ENCODE measurements at regions not wholly inside any gene's neighbourhood (a gene's known extent, or its start where the extent isn't known, plus 50 kb on each side); places are given as distances from the start of the nearest gene placed in this dataset.

DNA sequence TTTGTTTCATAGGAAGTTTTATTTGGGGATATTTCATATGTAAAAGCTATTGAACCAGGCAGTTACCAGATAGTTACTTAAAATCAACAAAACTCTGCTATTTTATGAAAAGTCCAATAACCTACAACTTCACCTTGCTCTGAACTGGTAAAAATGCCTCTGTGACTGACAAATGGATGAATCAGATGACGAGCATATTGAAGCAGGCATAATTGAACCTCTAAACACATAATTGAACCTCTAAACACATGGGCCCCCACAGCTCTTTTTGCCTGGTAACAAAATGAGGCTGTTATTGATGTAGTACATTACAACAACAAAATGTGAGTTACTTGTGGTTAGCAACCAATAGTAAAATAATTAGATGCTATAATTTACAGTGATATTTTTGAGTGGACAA lies 99.7 kb downstream of the MBL2 start:
- ChIA-PET POLR2A (no interaction called here), CTCF (no interaction called here)
- ATAC-seq (no peak), DNase-seq (no peak)
- H3K4me3 ChIP-seq (ENCODE audit: low read length) = no peak overlapping the region
- no peaks in the 10 kb centered on the region for H3K27me3 ChIP-seq (ENCODE audit: control insufficient read depth in 2 of 2, insufficient read depth in 2 of 2, low read length in 2 of 2)
- no peaks in the 10 kb centered on the region for H3K36me3 ChIP-seq (ENCODE audit: control insufficient read depth in 2 of 3, insufficient read depth in 3 of 3, low read length in 3 of 3)
- Mint-ChIP-seq H3K27ac (no peak overlapping the region), H3K4me3 (no peak overlapping the region), H3K27me3 (no peaks in the 10 kb centered on the region), H3K4me1 (no peaks in the 10 kb centered on the region), H3K36me3 (no peaks in the 10 kb centered on the region), H3K9me3 (peaks cover 0 to 11% (median 2%) of the 10 kb centered on the region in 11 donors)
- intact Hi-C loops (cut with micrococcal nuclease) = no loop called here
- H3K4me1 ChIP-seq (ENCODE audit: control insufficient read depth in 2 of 2, insufficient read depth in 2 of 2, low read length in 2 of 2) = no peaks in the 10 kb centered on the region
- H3K9me3 ChIP-seq (ENCODE audit: control insufficient read depth in 2 of 3, low read length in 3 of 3) = no peaks in the 10 kb centered on the region
- no peak overlapping the region for H3K27ac ChIP-seq (ENCODE audit: low read depth, low read length)

DNA sequence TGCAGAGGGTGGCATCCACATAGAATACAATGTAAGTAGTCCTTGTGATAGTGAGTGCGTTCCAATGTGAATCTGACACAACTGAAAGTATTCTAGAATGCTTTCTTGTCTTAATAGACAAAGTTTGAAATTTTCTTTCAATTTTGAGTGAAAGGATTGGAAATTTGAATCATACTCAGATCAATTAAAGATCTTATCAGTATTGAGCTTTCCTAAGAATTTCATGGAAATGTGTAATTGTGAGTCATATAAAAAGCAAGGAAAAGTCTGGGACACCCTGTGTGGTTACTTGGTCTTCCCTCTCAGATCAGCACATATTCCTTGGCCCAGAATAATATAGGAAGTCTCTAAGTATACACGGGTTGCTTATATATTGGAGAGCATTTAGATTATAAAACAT lies 99.1 kb downstream of the MBL2 start:
- Mint-ChIP-seq H3K4me3 (no peak overlapping the region), H3K27me3 (no peaks in the 10 kb centered on the region), H3K27ac (no peak overlapping the region), H3K4me1 (no peaks in the 10 kb centered on the region), H3K9me3 (peaks cover 0 to 11% (median 2%) of the 10 kb centered on the region in 11 donors), H3K36me3 (no peaks in the 10 kb centered on the region)
- Histone ChIP-seq H3K4me3 (ENCODE audit: low read length) (no peak overlapping the region), H3K4me1 (ENCODE audit: control insufficient read depth in 2 of 2, insufficient read depth in 2 of 2, low read length in 2 of 2) (no peaks in the 10 kb centered on the region), H3K9me3 (ENCODE audit: control insufficient read depth in 2 of 3, low read length in 3 of 3) (no peaks in the 10 kb centered on the region), H3K27me3 (ENCODE audit: control insufficient read depth in 2 of 2, insufficient read depth in 2 of 2, low read length in 2 of 2) (no peaks in the 10 kb centered on the region), H3K36me3 (ENCODE audit: control insufficient read depth in 2 of 3, insufficient read depth in 3 of 3, low read length in 3 of 3) (no peaks in the 10 kb centered on the region), H3K27ac (ENCODE audit: low read depth, low read length) (no peak overlapping the region)
- CTCF ChIA-PET = no interaction called here
- POLR2A ChIA-PET = no interaction called here
- ATAC-seq (no peak), DNase-seq (no peak)
- intact Hi-C loops (cut with micrococcal nuclease) = no loop called here

DNA sequence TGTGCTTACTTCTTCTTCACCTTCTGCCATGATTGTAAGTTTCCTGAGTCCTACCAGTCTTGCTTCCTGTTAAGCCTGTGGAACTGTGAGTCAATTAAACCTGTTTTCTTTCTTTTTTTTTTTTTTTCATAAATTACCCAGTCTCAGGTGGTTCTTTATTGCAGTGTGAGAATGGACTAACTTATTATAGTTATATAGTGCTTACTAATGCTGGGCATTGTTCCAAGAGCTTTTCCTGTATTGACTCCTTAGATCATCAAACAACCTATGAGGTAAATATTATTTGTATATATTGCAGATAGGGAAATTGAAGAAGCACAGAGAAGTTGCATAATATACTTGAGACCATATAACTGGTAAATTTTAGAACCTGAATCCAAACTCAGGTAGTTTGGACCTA lies 98.1 kb downstream of the MBL2 start:
- H3K27me3 Mint-ChIP-seq = no peaks in the 10 kb centered on the region

DNA sequence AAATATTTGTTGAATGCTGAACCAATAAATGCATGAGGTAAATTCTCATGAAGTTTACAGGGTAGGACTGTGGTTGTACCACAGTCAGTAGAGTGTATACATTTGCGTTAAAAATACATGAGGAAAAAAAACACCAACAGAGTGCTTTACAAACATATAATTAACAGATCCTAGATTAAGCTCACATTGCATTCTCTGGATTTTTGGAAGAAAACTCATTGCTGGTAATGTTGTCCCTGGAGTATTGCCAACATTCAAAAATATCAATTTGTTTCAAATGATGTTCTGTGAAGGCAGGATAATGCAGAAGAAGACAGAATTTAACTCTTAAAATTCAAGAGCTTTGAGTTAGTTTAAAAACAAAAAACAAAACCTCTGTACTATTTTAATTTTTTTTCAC lies 95.5 kb downstream of the MBL2 start:
- Mint-ChIP-seq H3K27ac (no peak overlapping the region), H3K9me3 (peaks cover 0 to 9% (median 2%) of the 10 kb centered on the region in 11 donors), H3K27me3 (no peaks in the 10 kb centered on the region), H3K4me3 (no peak overlapping the region), H3K36me3 (no peaks in the 10 kb centered on the region), H3K4me1 (no peaks in the 10 kb centered on the region)
- Histone ChIP-seq H3K4me3 (ENCODE audit: low read length) (no peak overlapping the region), H3K9me3 (ENCODE audit: control insufficient read depth in 2 of 3, low read length in 3 of 3) (no peaks in the 10 kb centered on the region), H3K36me3 (ENCODE audit: control insufficient read depth in 2 of 3, insufficient read depth in 3 of 3, low read length in 3 of 3) (no peaks in the 10 kb centered on the region), H3K27me3 (ENCODE audit: control insufficient read depth in 2 of 2, insufficient read depth in 2 of 2, low read length in 2 of 2) (no peaks in the 10 kb centered on the region), H3K4me1 (ENCODE audit: control insufficient read depth in 2 of 2, insufficient read depth in 2 of 2, low read length in 2 of 2) (no peaks in the 10 kb centered on the region), H3K27ac (ENCODE audit: low read depth, low read length) (no peak overlapping the region)
- ChIA-PET CTCF (no interaction called here), POLR2A (no interaction called here)
- ATAC-seq (no peak), DNase-seq (no peak)
- intact Hi-C loops (cut with micrococcal nuclease) = no loop called here

More for the DNA sequence above, 98.1 kb downstream of the MBL2 start:
- Histone ChIP-seq H3K27me3 (ENCODE audit: control insufficient read depth in 2 of 2, insufficient read depth in 2 of 2, low read length in 2 of 2) (no peaks in the 10 kb centered on the region), H3K36me3 (ENCODE audit: control insufficient read depth in 2 of 3, insufficient read depth in 3 of 3, low read length in 3 of 3) (no peaks in the 10 kb centered on the region), H3K9me3 (ENCODE audit: control insufficient read depth in 2 of 3, low read length in 3 of 3) (no peaks in the 10 kb centered on the region), H3K4me1 (ENCODE audit: control insufficient read depth in 2 of 2, insufficient read depth in 2 of 2, low read length in 2 of 2) (no peaks in the 10 kb centered on the region), H3K27ac (ENCODE audit: low read depth, low read length) (no peak overlapping the region), H3K4me3 (ENCODE audit: low read length) (no peak overlapping the region)
- no peak overlapping the region for H3K27ac Mint-ChIP-seq
- intact Hi-C loops (cut with micrococcal nuclease) = no loop called here
- DNase-seq (no peak), ATAC-seq (no peak)
- POLR2A ChIA-PET = no interaction called here
- H3K36me3 Mint-ChIP-seq = no peaks in the 10 kb centered on the region
- no peaks in the 10 kb centered on the region for H3K4me1 Mint-ChIP-seq
- CTCF ChIA-PET = no interaction called here
- peaks cover 0 to 11% (median 0%) of the 10 kb centered on the region in 11 donors for H3K9me3 Mint-ChIP-seq
- H3K4me3 Mint-ChIP-seq = no peak overlapping the region

DNA sequence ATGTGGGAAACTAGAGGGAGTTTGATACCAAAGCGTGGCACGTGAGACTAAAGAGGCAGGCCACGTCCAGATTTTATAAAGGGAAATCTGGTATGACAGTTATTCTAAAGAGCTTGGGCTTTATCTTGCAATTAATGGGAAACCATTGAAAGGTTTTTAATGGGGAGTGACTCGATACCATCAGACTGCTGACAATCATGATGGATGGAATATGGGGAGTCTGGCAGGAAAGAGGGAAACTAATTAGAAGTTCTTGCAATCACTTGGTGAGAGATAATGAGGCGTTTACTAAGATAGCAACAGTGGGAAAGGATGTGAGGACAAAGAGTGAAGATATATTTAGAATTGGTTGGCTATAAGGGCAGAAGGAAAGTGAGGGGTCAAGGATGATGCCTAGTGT lies 94.0 kb downstream of the MBL2 start:
- Mint-ChIP-seq H3K36me3 (no peaks in the 10 kb centered on the region), H3K27ac (no peak overlapping the region), H3K4me1 (no peaks in the 10 kb centered on the region), H3K27me3 (no peaks in the 10 kb centered on the region), H3K9me3 (peaks cover 0 to 9% (median 2%) of the 10 kb centered on the region in 11 donors), H3K4me3 (no peak overlapping the region)
- H3K4me3 ChIP-seq (ENCODE audit: low read length) = no peak overlapping the region
- intact Hi-C loops (cut with micrococcal nuclease) = no loop called here
- DNase-seq (no peak), ATAC-seq (no peak)
- no peaks in the 10 kb centered on the region for H3K4me1 ChIP-seq (ENCODE audit: control insufficient read depth in 2 of 2, insufficient read depth in 2 of 2, low read length in 2 of 2)
- H3K9me3 ChIP-seq (ENCODE audit: control insufficient read depth in 2 of 3, low read length in 3 of 3) = no peaks in the 10 kb centered on the region
- H3K27ac ChIP-seq (ENCODE audit: low read depth, low read length) = no peak overlapping the region
- ChIA-PET CTCF (no interaction called here), POLR2A (no interaction called here)
- H3K36me3 ChIP-seq (ENCODE audit: control insufficient read depth in 2 of 3, insufficient read depth in 3 of 3, low read length in 3 of 3) = no peaks in the 10 kb centered on the region
- H3K27me3 ChIP-seq (ENCODE audit: control insufficient read depth in 2 of 2, insufficient read depth in 2 of 2, low read length in 2 of 2) = no peaks in the 10 kb centered on the region

DNA sequence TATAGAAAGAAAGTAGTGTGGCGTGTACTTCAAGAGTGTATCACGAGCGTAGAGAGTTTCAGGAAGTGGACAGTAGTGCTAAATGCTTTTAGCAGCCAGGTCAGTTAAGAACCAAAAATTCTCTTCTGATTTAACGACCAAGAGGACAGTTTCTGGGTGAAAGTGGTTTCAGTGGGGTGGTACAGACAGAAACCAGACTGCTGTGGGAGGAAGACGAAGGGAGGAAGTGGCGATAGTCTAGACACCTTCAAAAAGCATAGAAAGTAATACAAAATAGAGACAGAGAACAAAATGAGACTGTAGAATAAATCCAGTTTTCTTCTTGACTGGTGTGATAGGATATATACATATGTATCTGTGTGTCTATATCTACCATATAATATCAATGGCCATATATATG lies 93.5 kb downstream of the MBL2 start:
- CTCF ChIA-PET = no interaction called here
- H3K36me3 Mint-ChIP-seq = no peaks in the 10 kb centered on the region
- POLR2A ChIA-PET = no interaction called here
- ATAC-seq = no peak
- no peaks in the 10 kb centered on the region for H3K4me1 Mint-ChIP-seq
- H3K36me3 ChIP-seq (ENCODE audit: control insufficient read depth in 2 of 3, insufficient read depth in 3 of 3, low read length in 3 of 3) = no peaks in the 10 kb centered on the region
- no peak overlapping the region for H3K4me3 ChIP-seq (ENCODE audit: low read length)
- no peaks in the 10 kb centered on the region for H3K4me1 ChIP-seq (ENCODE audit: control insufficient read depth in 2 of 2, insufficient read depth in 2 of 2, low read length in 2 of 2)
- peaks cover 0 to 9% (median 2%) of the 10 kb centered on the region in 11 donors for H3K9me3 Mint-ChIP-seq
- H3K27ac Mint-ChIP-seq = no peak overlapping the region
- DNase-seq = no peak
- H3K4me3 Mint-ChIP-seq = no peak overlapping the region
- no peak overlapping the region for H3K27ac ChIP-seq (ENCODE audit: low read depth, low read length)
- H3K27me3 ChIP-seq (ENCODE audit: control insufficient read depth in 2 of 2, insufficient read depth in 2 of 2, low read length in 2 of 2) = no peaks in the 10 kb centered on the region
- no peaks in the 10 kb centered on the region for H3K27me3 Mint-ChIP-seq
- H3K9me3 ChIP-seq (ENCODE audit: control insufficient read depth in 2 of 3, low read length in 3 of 3) = no peaks in the 10 kb centered on the region
- intact Hi-C loops (cut with micrococcal nuclease) = no loop called here

DNA sequence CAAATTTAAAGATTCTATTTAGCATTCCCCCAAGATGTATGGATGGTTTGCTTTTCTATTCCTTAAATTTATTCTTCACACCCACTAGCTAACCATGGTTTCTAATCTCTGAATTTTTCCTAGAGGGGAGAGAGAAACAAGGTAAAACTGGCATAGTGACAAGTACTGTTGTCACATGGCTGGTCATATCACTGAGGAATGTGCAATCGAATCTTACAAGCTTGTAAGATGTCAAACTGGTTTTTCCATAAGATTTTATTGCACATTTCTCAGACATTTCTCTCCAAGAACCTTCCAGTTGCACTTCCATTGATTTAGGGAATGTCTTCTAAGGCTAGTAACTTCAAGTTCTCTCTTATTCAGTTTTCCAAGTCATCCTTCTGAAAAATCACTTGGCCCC lies 89.8 kb downstream of the MBL2 start:
- intact Hi-C loops (cut with micrococcal nuclease) = no loop called here
- Histone ChIP-seq H3K36me3 (ENCODE audit: control insufficient read depth in 2 of 3, insufficient read depth in 3 of 3, low read length in 3 of 3) (no peaks in the 10 kb centered on the region), H3K4me3 (ENCODE audit: low read length) (no peak overlapping the region), H3K4me1 (ENCODE audit: control insufficient read depth in 2 of 2, insufficient read depth in 2 of 2, low read length in 2 of 2) (no peaks in the 10 kb centered on the region), H3K9me3 (ENCODE audit: control insufficient read depth in 2 of 3, low read length in 3 of 3) (no peaks in the 10 kb centered on the region), H3K27ac (ENCODE audit: low read depth, low read length) (no peak overlapping the region), H3K27me3 (ENCODE audit: control insufficient read depth in 2 of 2, insufficient read depth in 2 of 2, low read length in 2 of 2) (no peaks in the 10 kb centered on the region)
- POLR2A ChIA-PET = no interaction called here
- Mint-ChIP-seq H3K36me3 (no peaks in the 10 kb centered on the region), H3K9me3 (peaks cover 0 to 6% (median 0%) of the 10 kb centered on the region in 11 donors), H3K27ac (no peak overlapping the region), H3K27me3 (no peaks in the 10 kb centered on the region), H3K4me1 (no peaks in the 10 kb centered on the region), H3K4me3 (no peak overlapping the region)
- no peak for DNase-seq
- ATAC-seq = no peak
- CTCF ChIA-PET = no interaction called here
